Activated CD8-positive, alpha-beta memory T cell treated with anti-CD3 and anti-CD28 coated beads, Interleukin-2, amount 10 ng/mL, durations not matched to agents 7 days and 5 days (primary cell): ENCODE measurements at regions not wholly inside any gene's neighbourhood (a gene's known extent, or its start where the extent isn't known, plus 50 kb on each side); places are given as distances from the start of the nearest gene placed in this dataset.
"Not testable (repeated sequence)": the region's sequence is repeated elsewhere in the genome, so short reads cannot be mapped to it uniquely, and the experiment has no call there.

Experiments used
- ATAC-seq: fragments of 150-1000 bp; cut with Tn5 transposase; one replicate; pipeline ENCODE4 v1.10.0; 2021; ENCODE audit warnings: moderate library complexity
- CTCF ChIA-PET: fragments of 350-600 bp; sonication (Branson Sonifier 250); formaldehyde crosslinking; loops from one replicate; lab custom pipeline; 2021; ENCODE audit warnings: antibody characterized with exemption; lab: Charles Lee
- DNase-seq: peaks from one replicate; pipeline ENCODE4 v3.0.0-alpha.2; 2020
- H3K27ac Mint-ChIP-seq: one replicate; pipeline ENCODE4 v1.8.0; 2021; ENCODE audit warnings: mild to moderate bottlenecking, mixed read lengths
- H3K27me3 Mint-ChIP-seq: one replicate; pipeline ENCODE4 v1.8.0; 2021; ENCODE audit warnings: mixed read lengths
- H3K36me3 Mint-ChIP-seq: one replicate; pipeline ENCODE4 v1.8.0; 2021; ENCODE audit warnings: mild to moderate bottlenecking, mixed read lengths
- H3K4me1 Mint-ChIP-seq: one replicate; pipeline ENCODE4 v1.8.0; 2021; ENCODE audit warnings: mixed read lengths
- H3K4me3 Mint-ChIP-seq: one replicate; pipeline ENCODE4 v1.8.0; 2021; ENCODE audit warnings: mild to moderate bottlenecking, moderate library complexity, mixed read lengths
- H3K9me3 Mint-ChIP-seq: one replicate; pipeline ENCODE4 v1.8.0; 2022; ENCODE audit warnings: low read depth, mixed read lengths

DNA sequence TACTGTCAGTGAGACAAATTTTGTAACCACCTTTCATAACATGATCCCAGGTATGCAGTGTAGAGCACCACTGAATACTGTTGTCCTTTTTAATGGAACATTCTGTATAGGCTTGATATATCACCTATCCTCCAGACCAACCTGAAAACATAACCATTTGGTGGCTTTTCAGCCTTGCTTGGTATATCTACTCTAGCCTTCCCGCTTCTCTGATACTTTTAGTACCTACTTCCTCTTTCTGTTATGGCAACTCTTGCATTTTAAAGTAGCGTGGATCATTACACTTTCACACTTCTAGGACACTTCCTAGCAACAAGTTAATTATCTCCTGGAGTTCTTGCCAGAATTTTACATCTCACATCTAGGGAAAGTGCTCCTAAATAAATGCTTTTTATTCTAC, 226.6 kb upstream of the ROBO1 start:
- Mint-ChIP-seq H3K9me3 (peaks cover 15% of the 10 kb centered on the region), H3K27me3 (no peaks in the 10 kb centered on the region), H3K27ac (no peak overlapping the region), H3K4me3 (no peak overlapping the region), H3K4me1 (no peaks in the 10 kb centered on the region), H3K36me3 (no peaks in the 10 kb centered on the region)
- DNase-seq (no peak), ATAC-seq (no peak)
- CTCF ChIA-PET: no interaction called here

DNA sequence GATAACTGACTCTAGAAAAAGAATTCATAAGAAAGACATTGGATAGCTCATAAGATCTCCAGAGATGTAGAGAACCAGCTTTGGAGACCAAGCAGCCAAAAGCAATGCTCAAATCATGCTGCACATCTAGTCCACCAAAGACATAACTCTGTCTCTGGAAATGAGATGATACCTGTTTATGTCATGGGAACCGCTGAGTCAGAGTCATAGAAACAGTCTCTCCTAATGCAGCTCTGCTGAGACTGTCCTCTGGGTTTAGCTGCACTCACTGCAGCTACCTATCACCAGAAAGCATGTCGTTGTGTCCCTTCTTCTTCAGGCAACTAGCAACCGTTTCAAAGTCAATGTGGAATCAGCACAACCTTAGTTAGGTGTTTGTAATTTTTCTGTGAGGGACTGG, 218.5 kb upstream of the ROBO1 start:
- Mint-ChIP-seq H3K4me3 (no peak overlapping the region), H3K4me1 (no peaks in the 10 kb centered on the region), H3K27ac (no peak overlapping the region), H3K36me3 (no peaks in the 10 kb centered on the region), H3K9me3 (peaks cover 7% of the 10 kb centered on the region), H3K27me3 (no peaks in the 10 kb centered on the region)
- ATAC-seq: no peak
- CTCF ChIA-PET: no interaction called here
- DNase-seq: no peak

DNA sequence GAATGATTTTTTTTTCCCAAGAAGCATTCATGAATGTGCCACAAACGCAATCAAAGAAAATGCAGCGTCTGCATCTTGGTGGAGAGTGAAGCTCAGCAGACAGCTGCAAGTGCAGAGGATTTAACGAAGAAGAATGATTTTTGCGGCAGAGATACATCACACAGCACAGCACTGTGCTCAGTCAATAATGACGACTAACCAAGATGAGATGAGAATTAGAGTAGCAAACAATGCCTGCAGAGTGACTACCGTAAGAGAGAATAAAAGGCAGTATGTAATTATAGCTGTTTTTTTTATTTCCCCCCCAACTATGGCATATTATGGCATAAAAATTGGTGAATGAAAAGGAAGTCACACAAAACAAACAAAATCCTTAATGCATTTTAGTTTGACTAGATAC, 218.0 kb upstream of the ROBO1 start:
- no peaks in the 10 kb centered on the region for H3K4me1 Mint-ChIP-seq

DNA sequence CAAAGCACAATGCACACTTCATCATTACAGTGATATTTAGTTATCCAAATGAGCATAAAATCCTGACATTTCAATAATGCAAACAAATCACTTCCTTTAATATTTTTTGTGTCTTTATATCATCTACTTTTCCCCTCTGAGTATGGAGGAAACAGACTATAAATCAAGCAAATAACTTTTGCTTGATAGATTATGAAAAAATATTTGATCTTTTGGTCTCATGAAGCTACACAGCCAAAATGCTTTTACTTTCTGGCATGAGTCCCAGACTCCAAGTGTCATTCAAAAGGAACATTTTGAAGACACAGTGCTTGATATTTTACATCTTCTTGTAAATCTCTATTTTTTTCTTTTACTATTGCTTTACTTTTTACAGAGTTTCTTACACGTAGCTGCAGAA, 215.3 kb upstream of the ROBO1 start:
- CTCF ChIA-PET: no interaction called here
- H3K27me3 Mint-ChIP-seq: no peaks in the 10 kb centered on the region
- no peak overlapping the region for H3K27ac Mint-ChIP-seq
- ATAC-seq (no peak), DNase-seq (no peak)
- peaks cover 6% of the 10 kb centered on the region for H3K9me3 Mint-ChIP-seq
- no peaks in the 10 kb centered on the region for H3K4me1 Mint-ChIP-seq
- no peaks in the 10 kb centered on the region for H3K36me3 Mint-ChIP-seq
- no peak overlapping the region for H3K4me3 Mint-ChIP-seq

More for the DNA sequence above, 218.0 kb upstream of the ROBO1 start:
- no peak for DNase-seq
- Mint-ChIP-seq H3K36me3 (no peaks in the 10 kb centered on the region), H3K27me3 (no peaks in the 10 kb centered on the region), H3K27ac (no peak overlapping the region), H3K4me3 (no peak overlapping the region), H3K9me3 (peaks cover 7% of the 10 kb centered on the region)
- ATAC-seq: no peak
- CTCF ChIA-PET: no interaction called here

DNA sequence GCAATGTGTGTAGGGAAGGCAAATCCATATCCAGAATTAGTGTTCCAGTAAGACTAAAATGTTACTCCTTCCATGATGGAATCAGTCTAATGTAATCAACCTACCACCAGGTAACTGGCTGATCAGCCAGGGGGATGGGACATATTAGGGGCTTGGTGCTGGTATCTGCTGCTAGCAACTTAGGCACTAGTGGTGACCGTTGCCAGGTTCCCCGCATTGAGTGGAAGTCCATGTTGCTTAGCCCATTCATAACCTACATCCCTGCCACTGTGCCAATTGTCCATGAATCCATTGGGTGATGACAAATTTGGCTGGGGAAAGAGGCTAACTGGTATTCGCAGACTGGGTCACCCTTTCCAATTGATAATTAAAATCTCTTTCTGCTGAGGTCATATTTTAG, 212.2 kb upstream of the ROBO1 start:
- no peak for DNase-seq
- no peaks in the 10 kb centered on the region for H3K27me3 Mint-ChIP-seq
- no peaks in the 10 kb centered on the region for H3K36me3 Mint-ChIP-seq
- no peak for ATAC-seq
- CTCF ChIA-PET: no interaction called here
- H3K4me1 Mint-ChIP-seq: no peaks in the 10 kb centered on the region
- peaks cover 19% of the 10 kb centered on the region for H3K9me3 Mint-ChIP-seq
- H3K4me3 Mint-ChIP-seq: no peak overlapping the region
- H3K27ac Mint-ChIP-seq: no peak overlapping the region

DNA sequence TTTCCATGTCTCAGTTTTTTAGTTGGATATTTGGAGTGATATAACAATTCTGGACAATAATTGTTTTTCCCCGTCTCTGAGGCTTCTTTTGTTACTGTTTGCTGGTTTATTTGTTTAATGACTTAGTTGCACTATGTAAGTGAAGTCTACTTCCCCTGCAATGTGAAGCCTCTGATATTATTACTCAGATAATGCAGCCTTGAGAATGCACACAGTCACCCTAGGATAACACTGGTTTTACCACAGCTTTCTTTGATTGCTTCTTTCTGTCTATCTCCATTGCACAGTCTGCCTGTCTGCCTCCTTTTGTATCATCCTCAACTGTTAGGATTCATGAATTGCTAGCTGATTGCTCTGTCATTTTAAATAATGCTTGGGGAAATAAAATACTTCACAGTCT, 208.7 kb upstream of the ROBO1 start:
- no peak for ATAC-seq
- Mint-ChIP-seq H3K27ac (no peak overlapping the region), H3K4me1 (no peaks in the 10 kb centered on the region), H3K4me3 (no peak overlapping the region), H3K9me3 (peaks cover 19% of the 10 kb centered on the region), H3K36me3 (no peaks in the 10 kb centered on the region), H3K27me3 (no peaks in the 10 kb centered on the region)
- DNase-seq: no peak
- CTCF ChIA-PET: no interaction called here

DNA sequence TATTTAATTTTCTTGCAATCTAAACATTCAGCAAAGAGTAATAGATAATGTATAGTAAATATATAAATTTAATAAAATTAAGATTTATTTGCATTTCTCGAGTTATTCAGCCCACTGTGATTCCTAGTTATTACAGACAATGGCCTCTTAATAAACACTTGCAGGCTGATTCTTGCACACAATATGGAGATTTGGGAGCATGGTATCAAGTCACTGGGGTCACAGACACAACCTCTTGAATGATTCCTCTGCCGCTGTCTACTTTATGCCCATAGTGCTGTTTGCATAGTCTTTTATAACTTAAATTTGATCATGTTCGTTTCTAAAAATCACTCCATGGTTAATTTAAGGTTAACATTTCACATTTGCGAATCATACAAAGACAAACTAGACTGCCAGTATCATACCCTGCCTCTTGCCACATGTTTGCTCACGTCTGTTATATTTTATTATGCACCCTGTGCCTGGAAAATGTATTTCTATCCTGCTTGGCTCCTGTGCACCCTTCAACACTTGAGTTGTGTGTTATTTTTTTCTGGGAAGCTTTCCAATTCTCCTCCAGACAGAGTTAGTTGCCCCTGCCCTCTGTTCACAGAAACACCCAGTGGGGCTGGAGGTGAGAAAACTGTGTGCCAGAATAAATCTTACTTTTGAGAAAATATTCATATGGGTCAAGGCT, 206.3 kb upstream of the ROBO1 start:
- H3K27me3 Mint-ChIP-seq: no peaks in the 10 kb centered on the region
- H3K9me3 Mint-ChIP-seq: peaks cover 20% of the 10 kb centered on the region
- CTCF ChIA-PET: no interaction called here
- H3K36me3 Mint-ChIP-seq: no peaks in the 10 kb centered on the region
- no peak for DNase-seq
- ATAC-seq: no peak
- no peak overlapping the region for H3K4me3 Mint-ChIP-seq
- no peaks in the 10 kb centered on the region for H3K4me1 Mint-ChIP-seq
- no peak overlapping the region for H3K27ac Mint-ChIP-seq

DNA sequence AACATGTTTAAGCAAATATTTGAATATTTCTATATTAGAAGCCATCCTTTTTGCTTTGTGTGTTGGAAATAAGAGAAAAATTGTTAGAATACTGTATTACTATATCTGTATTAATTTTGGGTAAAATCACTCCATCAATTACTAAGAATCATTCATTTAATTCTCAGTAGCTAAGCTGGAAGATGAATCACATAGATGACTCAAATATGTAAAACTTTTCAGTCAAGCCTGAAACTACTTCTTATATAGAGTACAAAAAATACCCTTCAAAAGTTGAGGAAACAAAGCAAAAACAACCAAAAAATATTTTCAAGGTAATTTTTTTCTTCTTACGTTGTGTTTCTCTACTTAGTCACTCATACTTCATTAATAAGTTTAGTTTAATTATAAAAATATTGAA, 205.7 kb upstream of the ROBO1 start:
- DNase-seq (no peak), ATAC-seq (no peak)
- Mint-ChIP-seq H3K36me3 (no peaks in the 10 kb centered on the region), H3K4me1 (no peaks in the 10 kb centered on the region), H3K9me3 (peaks cover 20% of the 10 kb centered on the region), H3K4me3 (no peak overlapping the region), H3K27ac (no peak overlapping the region), H3K27me3 (no peaks in the 10 kb centered on the region)
- CTCF ChIA-PET: no interaction called here

DNA sequence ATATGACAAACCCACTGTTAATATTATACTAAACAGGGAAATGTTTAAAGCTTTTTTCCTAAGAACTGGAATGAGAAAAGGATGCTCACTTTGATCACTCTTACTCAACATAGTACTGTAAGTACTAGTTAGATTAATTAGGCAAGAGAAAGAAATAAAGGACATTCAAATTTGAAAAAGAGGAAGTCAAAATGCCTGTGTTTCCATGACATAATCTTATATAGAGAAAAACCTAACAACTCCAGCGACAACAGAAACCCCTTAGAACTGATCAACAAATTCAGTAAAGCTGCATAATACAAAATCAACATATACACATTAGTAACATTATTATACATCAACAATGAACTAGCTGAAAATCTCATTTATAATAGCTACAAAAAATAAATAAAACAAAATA, 200.6 kb upstream of the ROBO1 start:
- CTCF ChIA-PET: no interaction called here
- no peak overlapping the region for H3K27ac Mint-ChIP-seq

DNA sequence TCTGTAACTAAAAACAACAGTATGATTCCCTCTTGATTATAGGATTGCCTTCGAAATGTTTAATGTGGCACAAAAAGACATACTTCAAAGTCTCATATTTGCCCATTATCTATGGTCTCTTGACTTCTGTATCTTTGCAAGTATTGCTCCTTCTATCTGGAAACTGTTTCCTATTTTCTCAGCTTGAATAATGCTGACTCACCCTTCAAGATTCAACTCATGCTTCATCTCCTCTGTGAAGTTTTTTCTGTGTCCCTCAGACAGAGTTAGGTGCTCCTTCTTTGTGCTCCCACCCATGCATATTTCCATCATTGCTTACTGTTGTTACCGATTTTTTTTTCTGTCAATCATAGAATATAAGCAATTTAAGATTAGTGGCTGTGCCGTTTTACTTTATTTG, 192.8 kb upstream of the ROBO1 start:
- DNase-seq: no peak
- Mint-ChIP-seq H3K4me3 (no peak overlapping the region), H3K27ac (no peak overlapping the region), H3K9me3 (peaks cover 7% of the 10 kb centered on the region), H3K27me3 (no peaks in the 10 kb centered on the region), H3K36me3 (no peaks in the 10 kb centered on the region), H3K4me1 (no peaks in the 10 kb centered on the region)
- CTCF ChIA-PET: no interaction called here
- ATAC-seq: no peak

More for the DNA sequence above, 200.6 kb upstream of the ROBO1 start:
- no peak overlapping the region for H3K4me3 Mint-ChIP-seq
- DNase-seq (no peak), ATAC-seq (no peak)
- no peaks in the 10 kb centered on the region for H3K4me1 Mint-ChIP-seq
- H3K27me3 Mint-ChIP-seq: no peaks in the 10 kb centered on the region
- H3K9me3 Mint-ChIP-seq: peaks cover 12% of the 10 kb centered on the region
- H3K36me3 Mint-ChIP-seq: no peaks in the 10 kb centered on the region

DNA sequence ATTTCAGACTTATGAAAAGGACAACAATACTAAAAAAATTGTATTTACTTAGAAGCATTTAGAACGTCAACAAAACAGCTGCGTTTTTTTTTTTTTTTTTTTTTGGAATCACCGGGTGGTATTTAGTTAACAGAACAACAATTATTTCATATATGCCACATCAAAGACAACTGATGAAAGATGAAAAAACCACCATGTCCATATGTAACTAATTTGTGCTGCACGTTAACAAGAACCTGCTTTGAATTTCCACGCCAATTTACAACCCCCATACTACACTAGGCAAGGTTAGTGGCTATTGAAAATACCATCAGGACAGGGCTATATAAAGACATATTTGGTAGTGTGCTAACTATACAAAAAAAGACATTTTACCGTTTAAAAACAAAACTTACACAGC, 189.3 kb upstream of the ROBO1 start:
- no peaks in the 10 kb centered on the region for H3K27me3 Mint-ChIP-seq
- H3K27ac Mint-ChIP-seq: no peak overlapping the region
- H3K4me1 Mint-ChIP-seq: no peaks in the 10 kb centered on the region
- no peak for DNase-seq
- H3K9me3 Mint-ChIP-seq: peaks cover 2% of the 10 kb centered on the region
- no peak for ATAC-seq
- CTCF ChIA-PET: no interaction called here
- no peak overlapping the region for H3K4me3 Mint-ChIP-seq
- H3K36me3 Mint-ChIP-seq: no peaks in the 10 kb centered on the region

DNA sequence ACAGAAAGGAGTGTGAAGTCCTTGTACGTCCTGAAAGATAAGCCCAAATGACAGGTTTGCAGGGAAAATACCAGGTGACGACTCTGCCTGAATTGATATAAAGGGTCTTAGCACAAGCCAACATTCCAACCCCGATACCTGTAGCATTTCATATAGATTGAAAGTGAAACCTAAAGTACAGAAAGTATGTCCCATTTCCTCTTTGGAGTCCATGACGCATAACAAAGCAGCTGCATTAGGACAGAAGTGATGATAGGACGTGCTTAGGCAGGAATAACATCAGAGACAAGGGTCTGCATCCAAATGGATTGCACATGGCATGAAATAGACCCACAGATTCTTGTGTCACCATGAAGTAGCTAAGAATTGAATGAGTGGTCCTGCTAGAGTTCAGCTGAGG, 187.0 kb upstream of the ROBO1 start:
- Mint-ChIP-seq H3K27ac (no peak overlapping the region), H3K9me3 (peaks cover 5% of the 10 kb centered on the region), H3K4me1 (no peaks in the 10 kb centered on the region), H3K27me3 (no peaks in the 10 kb centered on the region), H3K36me3 (no peaks in the 10 kb centered on the region), H3K4me3 (no peak overlapping the region)
- ATAC-seq (no peak), DNase-seq (no peak)
- CTCF ChIA-PET: no interaction called here

DNA sequence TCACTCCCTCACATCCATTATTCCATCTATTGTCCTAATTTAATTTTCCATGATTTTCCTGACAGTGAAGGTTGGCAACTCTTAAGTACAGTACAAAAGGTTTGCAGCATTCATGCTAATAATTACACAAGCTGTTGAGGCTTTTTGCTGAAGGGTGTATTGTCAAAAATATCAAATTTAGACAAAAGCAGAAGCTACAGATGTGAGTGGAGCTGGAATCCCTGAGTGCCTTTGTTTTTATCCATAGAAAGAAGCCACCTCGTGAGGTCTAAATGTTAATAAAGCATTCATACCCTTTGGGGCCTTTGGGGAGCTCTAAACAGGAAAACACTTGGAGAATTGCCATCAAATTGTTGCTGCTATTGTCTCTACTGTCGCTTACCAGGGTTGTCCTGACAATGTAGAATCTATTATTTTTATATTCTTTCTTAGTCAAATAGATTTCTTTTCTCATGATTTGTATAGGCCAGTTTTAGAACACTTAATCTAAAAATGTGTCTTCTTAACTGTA, 185.8 kb upstream of the ROBO1 start:
- CTCF ChIA-PET: no interaction called here
- Mint-ChIP-seq H3K27ac (no peak overlapping the region), H3K9me3 (peaks cover 6% of the 10 kb centered on the region), H3K4me1 (no peaks in the 10 kb centered on the region), H3K27me3 (no peaks in the 10 kb centered on the region), H3K4me3 (no peak overlapping the region), H3K36me3 (no peaks in the 10 kb centered on the region)
- no peak for ATAC-seq
- no peak for DNase-seq

DNA sequence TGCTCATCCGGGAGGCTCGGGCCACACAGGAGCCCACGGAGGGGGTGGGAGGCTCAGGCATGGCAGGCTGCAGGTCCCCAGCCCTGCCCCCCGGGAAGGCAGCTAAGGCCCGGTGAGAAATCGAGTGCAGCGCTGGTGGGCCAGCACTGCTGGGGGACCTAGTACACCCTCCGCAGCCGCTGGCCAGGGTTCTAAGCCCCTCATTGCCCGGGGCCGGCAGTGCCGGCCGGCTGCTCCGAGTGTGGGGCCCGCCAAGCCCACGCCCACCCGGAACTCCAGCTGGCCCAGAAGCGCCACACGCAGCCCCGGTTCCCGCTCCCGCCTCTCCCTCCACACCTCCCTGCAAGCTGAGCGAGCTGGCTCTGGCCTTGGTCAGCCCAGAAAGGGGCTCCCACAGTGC, 183.6 kb upstream of the ROBO1 start:
- H3K4me3 Mint-ChIP-seq, H3K36me3 Mint-ChIP-seq, DNase-seq, H3K27me3 Mint-ChIP-seq, H3K4me1 Mint-ChIP-seq, CTCF ChIA-PET, H3K9me3 Mint-ChIP-seq, ATAC-seq, H3K27ac Mint-ChIP-seq: not testable (repeated sequence)

DNA sequence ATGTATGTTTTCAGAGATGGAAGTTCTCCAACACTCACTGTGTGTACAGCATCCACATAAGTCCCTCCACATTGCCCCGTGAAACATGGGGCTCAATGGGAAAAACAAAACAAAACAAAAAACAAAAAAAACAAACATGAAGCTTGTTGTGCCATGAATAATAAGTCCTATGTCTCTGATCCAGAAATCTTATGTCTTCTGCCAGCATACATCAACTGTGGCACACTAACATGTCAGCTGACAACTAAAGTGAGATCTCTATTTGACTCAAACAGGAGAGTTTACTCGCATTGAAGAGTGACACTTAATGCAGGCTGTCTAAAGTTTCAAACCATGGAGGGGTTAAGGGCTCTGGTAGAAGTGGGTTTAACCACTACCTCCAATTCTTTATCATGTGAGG, 180.2 kb upstream of the ROBO1 start:
- Mint-ChIP-seq H3K4me1 (no peaks in the 10 kb centered on the region), H3K27ac (no peak overlapping the region), H3K27me3 (no peaks in the 10 kb centered on the region), H3K36me3 (no peaks in the 10 kb centered on the region), H3K9me3 (peaks cover 14% of the 10 kb centered on the region), H3K4me3 (no peak overlapping the region)
- no peak for DNase-seq
- no peak for ATAC-seq
- CTCF ChIA-PET: no interaction called here
